ENCODE measurements at regions not wholly inside any gene's neighbourhood (a gene's known extent, or its start where the extent isn't known, plus 50 kb on each side); places are given as distances from the start of the nearest gene placed in this dataset.

GRCh38 chr17:51516924-51517323 lies 256.6 kb downstream of the UTP18 start:
- peaks cover 4 to 9% of the 10 kb centered on the region in 2 donors for H3K27me3 Mint-ChIP-seq (ENCODE audit: low read depth in 2 of 2)
- Histone ChIP-seq H3K27me3 (ENCODE audit: control insufficient read depth, insufficient read depth, low read length) (no peaks in the 10 kb centered on the region), H3K27ac (ENCODE audit: low read length) (no peak overlapping the region), H3K4me3 (ENCODE audit: low read length) (no peak overlapping the region), H3K36me3 (ENCODE audit: control insufficient read depth, insufficient read depth, low read length) (no peaks in the 10 kb centered on the region), H3K4me1 (ENCODE audit: control insufficient read depth, insufficient read depth, low read length) (no peaks in the 10 kb centered on the region), H3K9me3 (ENCODE audit: control insufficient read depth, insufficient read depth, low read length) (no peaks in the 10 kb centered on the region)
- 68% methylated on average over 1 of the region's 3 CpGs for WGBS (ENCODE audit: insufficient coverage)
- no peak overlapping the region for H3K27ac Mint-ChIP-seq
- H3K36me3 Mint-ChIP-seq = no peaks in the 10 kb centered on the region
- intact Hi-C loops (cut with micrococcal nuclease) = no loop called here
- DNase-seq (no peak), ATAC-seq (no peak)
- no peak overlapping the region for H3K4me3 Mint-ChIP-seq
- H3K9me3 Mint-ChIP-seq = no peaks in the 10 kb centered on the region
- no peaks in the 10 kb centered on the region for H3K4me1 Mint-ChIP-seq
- TF ChIP-seq CTCF (IDR thresholded peaks at IDR 0.05) = no peak

- peaks cover 5% of the 10 kb centered on the region for H3K36me3 Mint-ChIP-seq
Measured at GRCh38 chr17:51524524-51524923, 264.2 kb downstream of the UTP18 start.

GRCh38 chr17:51526507-51526906 lies 266.2 kb downstream of the UTP18 start:
- peaks cover 2 to 5% of the 10 kb centered on the region in 2 donors for H3K9me3 Mint-ChIP-seq
- intact Hi-C loops (cut with micrococcal nuclease) = no loop called here
- DNase-seq (no peak), ATAC-seq (no peak)
- no peak for TF ChIP-seq CTCF (IDR thresholded peaks at IDR 0.05)
- Histone ChIP-seq H3K27me3 (ENCODE audit: control insufficient read depth, insufficient read depth, low read length) (no peaks in the 10 kb centered on the region), H3K9me3 (ENCODE audit: control insufficient read depth, insufficient read depth, low read length) (no peaks in the 10 kb centered on the region), H3K4me1 (ENCODE audit: control insufficient read depth, insufficient read depth, low read length) (no peaks in the 10 kb centered on the region), H3K36me3 (ENCODE audit: control insufficient read depth, insufficient read depth, low read length) (no peaks in the 10 kb centered on the region), H3K27ac (ENCODE audit: low read length) (no peak overlapping the region), H3K4me3 (ENCODE audit: low read length) (no peak overlapping the region)
- no peaks in the 10 kb centered on the region for H3K4me1 Mint-ChIP-seq
- H3K27ac Mint-ChIP-seq = no peak overlapping the region
- peaks cover 5% of the 10 kb centered on the region for H3K36me3 Mint-ChIP-seq
- H3K4me3 Mint-ChIP-seq = no peak overlapping the region
- peaks cover 23 to 38% of the 10 kb centered on the region in 2 donors for H3K27me3 Mint-ChIP-seq (ENCODE audit: low read depth in 2 of 2)

More at GRCh38 chr17:51524524-51524923, 264.2 kb downstream of the UTP18 start:
- Mint-ChIP-seq H3K9me3 (peaks cover 2 to 5% of the 10 kb centered on the region in 2 donors), H3K4me3 (no peak overlapping the region), H3K27me3 (ENCODE audit: low read depth in 2 of 2) (peaks cover 23 to 32% of the 10 kb centered on the region in 2 donors), H3K27ac (no peak overlapping the region), H3K4me1 (no peaks in the 10 kb centered on the region)
- no peak overlapping the region for H3K4me3 ChIP-seq (ENCODE audit: low read length)
- no peaks in the 10 kb centered on the region for H3K36me3 ChIP-seq (ENCODE audit: control insufficient read depth, insufficient read depth, low read length)
- no peak for TF ChIP-seq CTCF (IDR thresholded peaks at IDR 0.05)
- no peaks in the 10 kb centered on the region for H3K27me3 ChIP-seq (ENCODE audit: control insufficient read depth, insufficient read depth, low read length)
- 100% methylated on average over 1 of the region's 1 CpG for WGBS (ENCODE audit: insufficient coverage)
- DNase-seq (no peak), ATAC-seq (no peak)
- H3K27ac ChIP-seq (ENCODE audit: low read length) = no peak overlapping the region
- no peaks in the 10 kb centered on the region for H3K9me3 ChIP-seq (ENCODE audit: control insufficient read depth, insufficient read depth, low read length)
- H3K4me1 ChIP-seq (ENCODE audit: control insufficient read depth, insufficient read depth, low read length) = no peaks in the 10 kb centered on the region
- intact Hi-C loops (cut with micrococcal nuclease) = no loop called here

- no peak overlapping the region for H3K4me3 Mint-ChIP-seq
- peaks cover 2 to 5% of the 10 kb centered on the region in 2 donors for H3K9me3 Mint-ChIP-seq
- no peaks in the 10 kb centered on the region for H3K27me3 ChIP-seq (ENCODE audit: control insufficient read depth, insufficient read depth, low read length)
- no peak for TF ChIP-seq CTCF (IDR thresholded peaks at IDR 0.05)
- WGBS (ENCODE audit: insufficient coverage) = 92% methylated on average over 8 of the region's 9 CpGs
- no peak overlapping the region for H3K27ac ChIP-seq (ENCODE audit: low read length)
- no peaks in the 10 kb centered on the region for H3K9me3 ChIP-seq (ENCODE audit: control insufficient read depth, insufficient read depth, low read length)
- H3K27me3 Mint-ChIP-seq (ENCODE audit: low read depth in 2 of 2) = peaks cover 19 to 32% of the 10 kb centered on the region in 2 donors
- no peak for ATAC-seq
- H3K27ac Mint-ChIP-seq = no peak overlapping the region
- H3K36me3 Mint-ChIP-seq = peaks cover 5% of the 10 kb centered on the region
- no peaks in the 10 kb centered on the region for H3K36me3 ChIP-seq (ENCODE audit: control insufficient read depth, insufficient read depth, low read length)
- intact Hi-C loops (cut with micrococcal nuclease) = no loop called here
- H3K4me1 Mint-ChIP-seq = no peaks in the 10 kb centered on the region
- DNase-seq = no peak
- H3K4me1 ChIP-seq (ENCODE audit: control insufficient read depth, insufficient read depth, low read length) = no peaks in the 10 kb centered on the region
- no peak overlapping the region for H3K4me3 ChIP-seq (ENCODE audit: low read length)
Measured at GRCh38 chr17:51527225-51527982, 267.1 kb downstream of the UTP18 start.

Measured in natural killer cell (primary cell).